Thoracic aorta (tissue), 2 donors: ENCODE measurements at regions not wholly inside any gene's neighbourhood (a gene's known extent, or its start where the extent isn't known, plus 50 kb on each side); places are given as distances from the start of the nearest gene placed in this dataset.
"Not testable (repeated sequence)": the region's sequence is repeated elsewhere in the genome, so short reads cannot be mapped to it uniquely, and the experiment has no call there.

Experiments
- ATAC-seq: fragments of 150-250 bp; one replicate; pipeline ENCODE4 v1.8.0; 2017; ENCODE audit warnings: low read depth; ENCODE audit not compliant: insufficient number of reproducible peaks, low FRiP score
- DNase-seq: peaks from one replicate; pipeline ENCODE4 v3.0.0-alpha.2; 2020; ENCODE audit warnings: low spot score
- H3K27ac ChIP-seq, 2 donors: fragments of 200-600 bp; sonication (generic); 1 replicate in 1 of 2; 2 replicates in 1 of 2; pipeline ENCODE4 v1.5.1; 2016; ENCODE audit warnings: mild to moderate bottlenecking in 2 of 2, moderate library complexity in 2 of 2
- H3K27me3 ChIP-seq: fragments of 200-600 bp; sonication (generic); replicated peaks from 2 replicates; pipeline ENCODE4 v1.6.0; 2016; ENCODE audit warnings: mild to moderate bottlenecking; ENCODE audit not compliant: insufficient read depth
- H3K36me3 ChIP-seq: fragments of 200-600 bp; sonication (generic); one replicate; pipeline ENCODE4 v1.5.1; 2016
- H3K4me1 ChIP-seq, 2 donors: fragments of 200-600 bp; sonication (generic); 1 replicate in 1 of 2; 2 replicates in 1 of 2; pipeline versions ENCODE4 v1.5.1 to v1.6.0; 2016; ENCODE audit warnings: low read depth in 2 of 2, mild to moderate bottlenecking in 1 of 2; ENCODE audit not compliant: control insufficient read depth in 1 of 2
- H3K4me3 ChIP-seq: fragments of 200-600 bp; sonication (generic); 2 replicates; pipeline ENCODE4 v1.5.1; 2016; ENCODE audit warnings: mild to moderate bottlenecking
- H3K9me3 ChIP-seq: fragments of 200-600 bp; sonication (generic); 2 replicates; pipeline ENCODE4 v1.5.1; 2016
- CTCF ChIP-seq: fragments of 200-600 bp; sonication (generic); IDR thresholded peaks from one replicate; pipeline ENCODE4 v1.5.1; 2019; ENCODE audit warnings: antibody characterized with exemption

DNA sequence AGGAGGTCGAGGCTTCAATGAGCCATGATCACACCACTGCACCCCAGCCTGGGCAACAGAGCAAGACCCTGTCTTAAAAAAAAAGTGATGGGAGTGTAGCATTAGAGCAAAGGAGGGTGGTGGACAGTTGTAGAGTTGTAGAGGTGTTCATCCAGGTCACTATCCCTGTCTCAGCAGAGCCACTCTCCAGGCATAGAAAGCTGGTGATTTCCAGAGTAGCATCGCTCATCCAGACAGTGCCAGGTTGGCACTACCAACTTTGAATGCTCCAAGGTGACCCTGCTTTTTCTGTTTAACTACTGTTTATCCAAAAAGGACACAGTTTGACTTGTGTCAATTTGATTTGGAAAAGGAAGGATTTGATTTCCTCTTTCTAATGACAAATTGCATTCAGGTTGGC, 147.3 kb downstream of the USP46 start:
- Histone ChIP-seq H3K4me3 (no peak overlapping the region), H3K9me3 (no peaks in the 10 kb centered on the region), H3K36me3 (no peaks in the 10 kb centered on the region), H3K4me1 (peaks cover 13 to 43% of the 10 kb centered on the region in 2 donors), H3K27ac (peak overlapping the region; percentile 59 to 73), H3K27me3 (no peaks in the 10 kb centered on the region)
- ATAC-seq: no peak
- DNase-seq: no peak
- no peak for TF ChIP-seq CTCF

DNA sequence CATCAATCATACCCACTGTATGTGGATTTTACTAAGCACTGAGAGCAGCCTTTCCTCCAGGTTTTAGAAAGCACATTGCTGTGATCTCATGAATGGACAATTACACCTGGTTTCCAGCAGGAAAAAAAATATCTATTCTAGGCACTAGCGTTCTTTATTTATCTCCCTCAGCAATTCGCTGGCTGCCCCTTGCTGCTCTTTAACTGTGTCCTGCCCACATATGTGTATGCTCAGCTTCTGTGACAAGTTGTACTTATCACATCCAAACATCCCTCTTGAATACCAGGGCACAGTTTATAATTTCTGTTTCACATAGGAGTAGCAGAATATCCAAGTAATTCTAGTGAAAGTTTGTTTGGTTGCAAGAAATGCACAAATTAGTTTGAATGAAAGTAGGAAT, 146.8 kb downstream of the USP46 start:
- Histone ChIP-seq H3K4me1 (peaks cover 13 to 41% of the 10 kb centered on the region in 2 donors), H3K9me3 (no peaks in the 10 kb centered on the region), H3K4me3 (no peak overlapping the region), H3K27me3 (no peaks in the 10 kb centered on the region), H3K27ac (peak overlapping the region in 1 of 2 donors; percentile 73), H3K36me3 (no peaks in the 10 kb centered on the region)
- ATAC-seq (no peak), DNase-seq (no peak)
- no peak for TF ChIP-seq CTCF

- not testable (repeated sequence) for H3K4me1 ChIP-seq, H3K36me3 ChIP-seq
Measured at GRCh38 chr4:52522093-52522492, 137.0 kb downstream of the USP46 start.

DNA sequence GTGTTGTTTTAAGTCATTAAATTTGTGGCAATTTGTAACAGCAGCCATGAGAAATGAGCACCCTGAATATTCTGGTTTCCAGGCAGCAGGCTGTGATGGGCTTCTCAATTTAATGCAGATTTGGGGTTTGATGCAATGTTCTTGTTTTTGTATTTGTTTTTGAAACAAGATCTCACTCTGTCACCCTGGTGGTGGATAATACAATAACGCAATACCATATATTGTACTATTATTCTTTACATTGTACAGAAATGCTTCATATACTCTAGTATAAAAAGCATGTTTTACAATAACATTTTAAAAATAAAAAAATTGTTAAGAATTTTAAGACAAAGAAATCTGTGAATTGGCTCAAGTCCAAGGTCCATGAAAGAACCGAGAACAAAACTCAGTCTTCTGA, 129.1 kb downstream of the USP46 start:
- Histone ChIP-seq H3K4me1 (no peaks in the 10 kb centered on the region), H3K36me3 (no peaks in the 10 kb centered on the region), H3K9me3 (no peaks in the 10 kb centered on the region), H3K27ac (no peak overlapping the region), H3K27me3 (no peaks in the 10 kb centered on the region), H3K4me3 (no peak overlapping the region)
- no peak for TF ChIP-seq CTCF
- no peak for DNase-seq
- no peak for ATAC-seq

More at GRCh38 chr4:52522093-52522492, 137.0 kb downstream of the USP46 start:
- H3K4me3 ChIP-seq, H3K27ac ChIP-seq, ATAC-seq, DNase-seq, H3K27me3 ChIP-seq, H3K9me3 ChIP-seq: not testable (repeated sequence)

GRCh38 chr4:52535793-52536192, 123.3 kb downstream of the USP46 start:
- Histone ChIP-seq H3K9me3 (no peaks in the 10 kb centered on the region), H3K36me3 (no peaks in the 10 kb centered on the region), H3K27me3 (no peaks in the 10 kb centered on the region), H3K27ac (no peak overlapping the region), H3K4me1 (no peaks in the 10 kb centered on the region), H3K4me3 (no peak overlapping the region)
- no peak for DNase-seq
- ATAC-seq: no peak
- TF ChIP-seq CTCF: no peak
